ENCODE measurements at regions not wholly inside any gene's neighbourhood (a gene's known extent, or its start where the extent isn't known, plus 50 kb on each side); places are given as distances from the start of the nearest gene placed in this dataset.

DNA sequence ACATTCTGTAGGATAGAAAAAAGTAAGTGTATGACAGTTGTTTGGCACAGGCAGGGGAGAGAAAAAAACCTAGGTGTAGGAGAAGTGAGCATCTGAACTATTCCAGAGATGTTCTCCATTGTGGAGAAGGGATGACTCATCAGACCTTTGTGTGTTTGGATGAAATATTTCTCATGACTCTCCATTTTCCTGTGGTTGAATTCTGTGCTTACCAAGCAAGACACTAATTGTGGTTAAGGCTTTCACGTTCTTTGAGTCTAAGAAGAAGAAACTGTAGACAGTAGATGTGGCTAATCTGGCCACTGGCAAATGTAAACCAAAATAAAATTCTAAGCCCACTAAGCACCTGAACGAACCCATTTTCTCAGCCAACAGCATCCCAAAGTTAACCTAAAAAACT lies 107.9 kb upstream of the GZMB start:
- no peak overlapping the region for H3K4ac ChIP-seq (ENCODE audit: low read depth, low read length)
- no peaks in the 10 kb centered on the region for H3K27me3 ChIP-seq (ENCODE audit: control insufficient read depth, insufficient read depth, low read length)
- no peak overlapping the region for H2BK120ac ChIP-seq (ENCODE audit: low read depth, low read length)
- no peak overlapping the region for H2BK20ac ChIP-seq (ENCODE audit: low read depth, low read length)
- WGBS, 2 experiments (ENCODE audit: extremely low coverage in 2 of 2, insufficient read length in 1 of 2): no CpG with 5 or more reads among the region's 2 CpGs
- H4K20me1 ChIP-seq (ENCODE audit: insufficient read depth, low read length): no peaks in the 10 kb centered on the region
- intact Hi-C loops (cut with micrococcal nuclease): no loop called here
- H4K91ac ChIP-seq (ENCODE audit: insufficient read depth, low read depth, low read length): no peak overlapping the region
- H4K8ac ChIP-seq (ENCODE audit: low read depth in 2 of 2, low read length in 2 of 2): no peak overlapping the region
- H3K79me1 ChIP-seq (ENCODE audit: low read depth in 1 of 2, low read length in 2 of 2): no peaks in the 10 kb centered on the region
- H3K18ac ChIP-seq (ENCODE audit: low read depth, low read length): no peak overlapping the region
- DNase-seq (peak; percentile 15), ATAC-seq (ENCODE audit: low read depth) (no peak)
- no peak overlapping the region for H2BK15ac ChIP-seq (ENCODE audit: low read depth, low read length)
- TF ChIP-seq BHLHE40 (IDR thresholded peaks at IDR 0.05; ENCODE audit: low read depth, low read length) (no peak), FOS (IDR thresholded peaks at IDR 0.05; ENCODE audit: low read depth, low read length) (peak; percentile 23; the same call in 1 of the 2 replicates), MAFK (IDR thresholded peaks at IDR 0.05; ENCODE audit: low read depth, low read length) (no peak)
- no peaks in the 10 kb centered on the region for H3K9me3 ChIP-seq (ENCODE audit: control insufficient read depth, insufficient read depth, low read length)
- H3K27ac ChIP-seq (ENCODE audit: insufficient read depth, low read length): no peak overlapping the region
- no peak overlapping the region for H2AK5ac ChIP-seq (ENCODE audit: low read depth, low read length)
- H3K4me1 ChIP-seq (ENCODE audit: control insufficient read depth, insufficient read depth, low read length): no peaks in the 10 kb centered on the region
- H3K9me1 ChIP-seq (ENCODE audit: insufficient read depth, low read length): no peaks in the 10 kb centered on the region
- H3K4me2 ChIP-seq (ENCODE audit: low read depth, low read length): no peak overlapping the region
- H4K5ac ChIP-seq (ENCODE audit: low read depth, low read length): no peak overlapping the region
- in situ Hi-C loops (cut with MboI; ENCODE audit: low sequenced_read_pairs): loop anchor here (25.0 kb wide), 1 partner anchor 670 kb away; no protein-coding TSS in a partner anchor
- no peak overlapping the region for H3K9ac ChIP-seq (ENCODE audit: low read depth, low read length)
- no peaks in the 10 kb centered on the region for H3K36me3 ChIP-seq (ENCODE audit: control insufficient read depth, insufficient read depth, low read length)
- no peak overlapping the region for H3K23ac ChIP-seq (ENCODE audit: low read depth, low read length)
- CTCF ChIA-PET: no interaction called here
- BruUV-seq (replicated peaks): no TSS peak
- H2AFZ ChIP-seq (replicated peaks; ENCODE audit: low read length, poor library complexity): no peak overlapping the region
- no peak overlapping the region for H3K14ac ChIP-seq (replicated peaks; ENCODE audit: low read depth, low read length)
- H2BK5ac ChIP-seq (ENCODE audit: low read depth, low read length, poor library complexity, severe bottlenecking): no peak overlapping the region
- H2AK9ac ChIP-seq (replicated peaks; ENCODE audit: low read depth, low read length, poor library complexity): no peak overlapping the region
- POLR2A ChIA-PET (ENCODE audit: unreplicated experiment): no interaction called here
- dilution Hi-C loops (cut with HindIII; ENCODE audit: low sequenced_read_pairs, unreplicated experiment): no loop called here
- no peak overlapping the region for H3K56ac ChIP-seq (ENCODE audit: extremely low read depth, insufficient read depth, low read length)
- no peak overlapping the region for H3K4me3 ChIP-seq (ENCODE audit: insufficient read depth, low read depth, low read length)

All from IMR-90 (cell line).